GM18951 (cell line): ENCODE measurements at regions not wholly inside any gene's neighbourhood (a gene's known extent, or its start where the extent isn't known, plus 50 kb on each side); places are given as distances from the start of the nearest gene placed in this dataset.
"Not testable (repeated sequence)": the region's sequence is repeated elsewhere in the genome, so short reads cannot be mapped to it uniquely, and the experiment has no call there.

Experiments
- POLR2A ChIP-seq: IDR thresholded peaks from 4 replicates; pipeline ENCODE4 v1.6.1; 2011; ENCODE audit warnings: mild to moderate bottlenecking; ENCODE audit not compliant: insufficient read length, insufficient read depth; ENCODE audit errors: extremely low read depth
- in situ Hi-C: fragments of 300-500 bp; cut with MboI; formaldehyde crosslinking; loops from one replicate; pipeline ENCODE4 v1.12.0; 2022; ENCODE audit warnings: low sequenced_read_pairs, mixed read lengths, inconsistent platforms; ENCODE audit not compliant: unreplicated experiment

DNA sequence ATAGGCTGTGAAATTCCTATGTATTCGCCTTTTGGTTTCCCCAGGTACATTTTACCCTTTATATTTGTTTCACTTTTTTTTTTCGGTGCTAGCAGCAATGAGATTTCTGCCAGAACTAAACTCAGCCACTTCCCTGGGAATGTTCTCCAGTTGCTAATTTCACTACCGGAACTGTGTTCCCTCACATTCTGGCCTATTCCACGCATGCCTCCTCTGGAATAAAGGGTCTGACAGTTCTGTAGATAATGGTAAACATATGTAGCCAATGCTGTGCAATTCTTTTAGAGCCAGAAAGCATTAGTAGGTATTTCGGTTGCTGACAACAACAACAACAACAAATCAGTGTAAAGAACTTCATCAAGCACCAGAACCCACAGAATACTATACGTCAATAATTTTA is 96.1 kb upstream of the TBX18 start:
- no peak for TF ChIP-seq POLR2A
- in situ Hi-C loops = no loop called here

DNA sequence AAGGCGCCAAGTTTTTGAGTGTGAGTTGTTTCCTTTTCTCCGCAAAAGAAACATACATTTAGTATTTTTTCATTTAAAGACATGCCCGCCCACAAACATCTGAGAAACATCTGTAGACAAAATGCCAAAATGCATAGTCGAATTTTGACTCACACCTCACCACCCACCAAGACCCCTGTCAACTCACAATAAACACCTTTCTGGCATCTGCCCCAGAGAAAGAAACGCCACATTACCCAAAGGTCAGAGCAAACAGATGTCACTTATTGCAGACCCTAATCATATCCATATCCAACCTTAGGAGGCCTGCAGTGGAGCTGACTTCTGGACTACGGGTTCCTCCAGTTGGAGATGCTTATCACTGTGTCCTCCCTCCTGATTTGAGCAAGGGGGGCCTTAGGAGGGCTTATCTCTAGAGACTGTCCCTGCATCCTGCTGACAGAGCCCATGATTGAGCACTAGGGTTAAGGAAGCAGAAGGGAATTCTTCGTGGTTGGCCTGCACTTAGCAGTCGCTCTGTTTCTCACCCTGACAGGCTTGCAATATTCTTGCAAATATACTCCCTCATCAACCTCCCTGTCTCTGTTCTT is 90.5 kb upstream of the TBX18 start:
- in situ Hi-C loops = no loop called here
- TF ChIP-seq POLR2A = no peak

DNA sequence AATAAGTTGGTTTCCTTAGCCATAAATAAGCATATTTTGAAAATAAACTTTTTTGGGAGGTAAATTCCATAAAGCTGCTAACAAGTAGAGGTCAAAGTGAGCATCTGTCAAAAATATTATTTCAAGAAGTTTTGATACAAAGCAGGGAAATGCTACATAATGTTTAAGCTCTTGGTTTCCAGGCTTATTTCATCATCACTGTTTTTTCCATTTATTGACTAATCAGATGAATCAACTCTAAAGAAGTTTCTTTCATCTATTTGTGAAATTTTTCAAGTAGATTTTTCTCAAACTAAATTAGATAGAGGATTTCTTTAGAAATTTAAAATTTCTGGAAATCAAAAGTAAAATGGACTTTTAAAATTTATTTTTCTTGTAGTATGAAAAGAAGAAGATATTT is 89.5 kb upstream of the TBX18 start:
- in situ Hi-C loops = no loop called here
- no peak for TF ChIP-seq POLR2A

DNA sequence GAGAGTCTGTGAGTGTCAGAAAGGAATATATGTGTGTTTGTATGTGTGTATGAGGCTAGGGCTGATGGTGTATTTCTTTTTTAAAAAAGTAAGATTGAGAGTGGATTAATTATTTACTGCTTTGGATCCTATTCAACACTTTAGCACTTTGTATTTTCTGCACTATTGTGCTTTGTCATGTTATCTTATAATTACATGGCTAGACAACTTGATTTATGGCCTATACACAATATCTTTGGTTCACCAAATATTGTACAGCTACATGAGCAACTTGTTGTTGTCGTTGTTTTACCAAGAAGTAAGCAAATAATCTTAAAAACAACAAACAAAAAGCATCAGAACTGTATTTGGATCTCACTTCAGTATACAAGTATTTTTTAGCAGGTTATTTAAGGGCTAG is 84.6 kb upstream of the TBX18 start:
- in situ Hi-C loops = no loop called here
- TF ChIP-seq POLR2A = no peak

DNA sequence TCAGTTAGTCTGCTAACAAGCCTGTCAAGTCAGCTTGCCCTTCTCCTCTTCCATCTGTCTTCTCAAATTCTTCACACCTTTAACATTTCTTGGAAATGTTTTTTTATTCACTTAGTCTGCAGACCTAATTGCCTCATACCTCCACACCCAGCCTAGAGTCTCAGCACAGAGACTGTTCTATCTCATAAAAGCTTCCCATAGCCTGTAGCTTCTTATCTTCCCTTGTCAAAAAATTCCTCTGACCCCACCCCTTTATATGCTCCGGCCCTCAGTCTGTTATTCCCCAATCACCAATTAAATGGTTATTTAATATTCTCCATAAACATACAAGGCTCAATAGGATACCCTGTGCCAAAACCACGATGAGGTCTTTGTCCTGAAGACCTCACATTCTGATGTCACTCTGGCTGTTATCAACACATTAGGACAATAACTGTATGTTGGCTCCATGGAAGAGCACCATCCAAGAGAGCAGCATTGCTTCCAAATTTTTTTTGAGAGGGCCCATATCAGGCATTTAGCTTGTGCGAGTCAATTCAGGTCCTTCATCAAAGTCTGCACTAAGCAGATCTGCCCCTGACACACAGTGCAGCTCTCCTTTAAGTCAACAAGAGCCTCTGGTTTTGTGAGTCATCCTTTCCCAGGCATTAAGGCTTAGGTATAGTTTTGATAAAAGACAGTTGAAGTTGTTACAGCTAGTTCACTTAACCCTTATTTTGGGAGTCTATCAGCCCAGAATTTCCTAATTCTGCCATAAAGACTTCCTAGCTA is 83.2 kb upstream of the TBX18 start:
- no peak for TF ChIP-seq POLR2A
- in situ Hi-C loops = no loop called here

DNA sequence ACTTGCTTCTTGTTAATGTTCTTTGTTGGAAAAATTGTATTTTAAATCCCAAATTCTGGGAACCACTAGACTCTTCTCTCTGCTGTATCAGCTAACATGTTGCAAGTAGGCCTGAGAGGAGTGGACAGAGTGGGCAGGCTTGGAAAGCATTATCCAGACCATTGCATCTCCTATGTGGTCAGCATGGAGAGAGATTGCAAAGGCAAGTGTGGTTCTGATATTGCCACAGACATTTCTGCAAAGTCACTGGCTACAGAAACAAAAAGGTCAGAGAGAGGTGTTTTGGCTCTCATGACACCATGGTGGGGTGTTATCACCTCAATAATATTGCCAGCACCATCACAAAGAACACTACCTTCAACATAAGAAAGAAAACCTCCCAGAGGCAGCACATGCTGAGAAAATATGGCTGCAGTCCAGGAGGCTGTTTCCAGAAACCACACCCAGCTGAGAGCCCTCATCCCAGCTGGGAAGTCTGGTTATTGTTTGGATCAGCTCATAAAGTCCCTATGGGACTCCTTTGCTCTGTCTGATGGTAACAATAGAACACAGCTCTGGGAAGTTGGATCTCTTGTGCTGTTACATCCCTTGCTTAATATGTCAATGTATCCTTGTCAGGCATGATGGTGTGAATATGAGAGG is 78.2 kb upstream of the TBX18 start:
- in situ Hi-C loops = no loop called here

DNA sequence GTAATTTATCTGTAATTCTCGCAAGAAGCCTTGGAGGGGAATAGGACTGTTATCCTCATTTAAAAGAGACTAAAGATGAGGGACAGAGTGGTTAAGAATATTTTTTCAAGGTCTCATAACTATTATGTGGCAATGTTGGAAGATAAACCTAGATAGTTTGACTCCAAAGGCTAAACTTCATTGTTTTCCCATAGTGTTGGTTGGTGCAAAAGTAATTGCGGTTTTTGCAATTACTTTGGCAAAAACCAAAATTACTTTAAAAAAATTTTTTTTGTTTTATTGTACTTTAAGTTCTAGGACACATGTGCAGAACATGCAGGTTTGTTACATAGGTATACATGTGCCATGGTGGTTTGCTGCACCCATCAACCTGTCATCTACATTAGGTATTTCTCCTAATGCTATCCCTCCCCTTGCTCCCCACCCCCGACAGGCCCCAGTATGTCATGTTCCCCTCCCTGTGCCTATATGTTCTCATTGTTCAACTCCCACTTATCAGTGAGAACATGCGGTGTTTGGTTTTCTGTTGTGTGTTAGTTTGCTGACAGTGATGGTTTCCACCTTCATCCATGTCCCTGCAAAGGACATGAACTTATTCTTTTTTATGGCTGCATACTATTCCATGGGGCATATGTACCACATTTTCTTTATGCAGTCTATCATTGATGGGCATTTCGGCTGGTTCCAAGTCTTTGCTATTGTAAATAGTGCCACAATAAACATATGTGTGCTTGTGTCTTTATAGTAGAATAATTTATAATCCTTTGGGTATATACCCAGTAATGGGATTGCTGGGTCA is 72.9 kb upstream of the TBX18 start:
- in situ Hi-C loops = not testable (repeated sequence)

More for the DNA sequence above, 78.2 kb upstream of the TBX18 start:
- TF ChIP-seq POLR2A = no peak

DNA sequence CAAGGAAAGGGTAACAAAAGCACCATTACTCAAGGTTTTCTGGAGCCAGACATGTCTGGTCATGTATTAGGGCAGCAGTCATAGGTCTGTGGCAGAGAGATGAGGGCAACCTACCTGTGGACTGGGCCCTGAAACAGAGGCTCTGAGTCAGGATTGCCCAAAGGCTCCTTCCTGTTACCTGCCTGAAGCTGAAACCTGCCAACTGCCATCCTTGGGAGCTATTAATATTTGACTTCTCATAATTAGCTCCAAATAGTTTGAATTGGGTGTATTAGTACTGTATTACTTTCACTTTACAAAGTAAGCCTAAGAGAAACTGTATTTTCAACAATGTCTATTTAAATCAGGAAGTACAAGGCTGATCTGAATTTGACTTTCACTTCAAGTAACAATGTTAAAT is 72.0 kb upstream of the TBX18 start:
- in situ Hi-C loops = no loop called here
- no peak for TF ChIP-seq POLR2A

DNA sequence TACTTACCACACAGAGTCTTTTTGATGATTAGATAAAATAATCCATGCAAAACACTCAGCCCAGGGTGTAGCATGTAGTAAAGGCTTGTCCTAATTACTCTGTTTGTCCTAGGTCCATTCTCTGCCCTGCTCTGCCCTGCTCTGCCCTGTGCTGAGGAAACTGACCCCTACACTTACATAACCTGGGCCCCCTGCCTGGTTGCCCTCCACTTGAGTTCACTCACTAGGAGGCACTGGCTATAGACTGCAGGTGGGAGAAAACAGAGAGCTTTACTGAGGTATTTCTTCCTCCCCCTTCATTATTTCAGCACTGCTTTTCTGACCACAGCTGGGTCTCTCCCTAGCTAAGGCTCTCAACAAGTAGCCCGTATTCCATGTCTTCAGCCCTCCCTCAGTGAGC is 70.9 kb upstream of the TBX18 start:
- TF ChIP-seq POLR2A = no peak
- in situ Hi-C loops = no loop called here

DNA sequence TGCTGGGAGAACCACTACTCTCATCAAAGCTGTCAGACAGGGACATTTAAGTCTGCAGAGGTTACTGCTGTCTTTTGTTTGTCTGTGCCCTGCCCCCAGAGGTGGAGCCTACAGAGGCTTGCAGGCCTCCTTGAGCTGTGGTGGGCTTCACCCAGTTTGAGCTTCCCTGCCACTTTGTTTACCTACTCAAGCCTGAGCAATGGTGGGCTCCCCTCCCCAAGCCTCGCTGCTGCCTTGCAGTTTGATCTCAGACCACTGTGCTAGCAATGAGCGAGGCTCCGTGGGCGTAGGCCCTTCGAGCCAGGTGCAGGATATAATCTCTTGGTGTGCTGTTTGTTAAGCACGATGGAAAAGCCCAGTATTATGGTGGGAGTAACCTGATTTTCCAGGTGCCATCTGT is 67.5 kb upstream of the TBX18 start:
- in situ Hi-C loops = not testable (repeated sequence)

DNA sequence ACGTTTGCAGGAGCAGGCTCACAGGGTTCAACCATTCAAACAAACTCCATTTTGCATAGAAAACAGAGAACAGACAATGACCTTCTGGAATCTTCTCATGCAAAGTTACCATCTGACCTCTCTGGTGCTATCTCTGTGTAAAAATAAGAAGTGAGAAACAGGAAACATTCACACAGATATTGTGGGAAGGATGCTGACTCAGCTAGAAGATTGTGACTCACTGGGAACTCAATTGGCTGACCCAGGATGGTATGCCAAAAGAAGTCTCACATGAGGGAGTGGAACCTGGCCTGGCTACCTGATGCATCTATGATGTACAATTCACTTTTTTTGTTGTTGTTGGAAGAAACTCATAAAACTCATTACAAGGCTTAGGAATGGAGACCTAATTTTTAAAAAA is 61.1 kb upstream of the TBX18 start:
- no peak for TF ChIP-seq POLR2A
- in situ Hi-C loops = no loop called here

DNA sequence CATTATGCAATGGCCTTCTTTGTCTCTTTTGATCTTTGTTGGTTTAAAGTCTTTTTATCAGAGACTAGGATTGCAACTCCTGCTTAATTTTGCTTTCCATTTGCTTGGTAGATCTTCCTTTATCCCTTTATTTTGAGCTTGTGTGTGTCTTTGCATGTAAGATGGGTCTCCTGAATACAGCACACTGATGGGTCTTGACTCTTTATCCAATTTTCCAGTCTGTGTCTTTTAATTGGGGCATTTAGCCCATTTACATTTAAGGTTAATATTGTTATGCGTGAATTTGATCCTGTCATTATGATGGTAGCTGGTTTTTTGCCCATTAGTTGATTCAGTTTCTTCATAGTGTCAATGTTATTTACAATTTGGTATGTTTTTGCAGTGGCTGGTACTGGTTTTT is 56.9 kb upstream of the TBX18 start:
- in situ Hi-C loops = not testable (repeated sequence)

DNA sequence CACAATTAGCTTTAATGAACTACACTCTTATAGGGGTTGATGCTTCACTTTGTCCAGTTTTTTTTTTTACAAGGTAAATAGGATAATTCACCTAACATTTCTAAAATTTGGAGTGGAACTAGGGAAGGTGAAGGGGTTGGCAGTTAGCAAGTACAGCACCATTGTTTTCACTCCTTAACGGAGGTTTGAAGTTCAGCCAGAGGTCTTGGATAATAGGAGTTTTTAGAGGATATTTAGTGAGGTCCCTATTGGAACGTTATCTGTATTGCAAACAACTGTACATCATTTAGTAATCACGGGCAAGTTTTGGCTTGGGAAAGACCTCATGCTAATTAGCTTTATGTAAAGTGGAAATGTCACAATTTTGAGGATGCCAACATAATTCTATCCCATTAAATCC is 52.3 kb upstream of the TBX18 start:
- in situ Hi-C loops = no loop called here
- no peak for TF ChIP-seq POLR2A

DNA sequence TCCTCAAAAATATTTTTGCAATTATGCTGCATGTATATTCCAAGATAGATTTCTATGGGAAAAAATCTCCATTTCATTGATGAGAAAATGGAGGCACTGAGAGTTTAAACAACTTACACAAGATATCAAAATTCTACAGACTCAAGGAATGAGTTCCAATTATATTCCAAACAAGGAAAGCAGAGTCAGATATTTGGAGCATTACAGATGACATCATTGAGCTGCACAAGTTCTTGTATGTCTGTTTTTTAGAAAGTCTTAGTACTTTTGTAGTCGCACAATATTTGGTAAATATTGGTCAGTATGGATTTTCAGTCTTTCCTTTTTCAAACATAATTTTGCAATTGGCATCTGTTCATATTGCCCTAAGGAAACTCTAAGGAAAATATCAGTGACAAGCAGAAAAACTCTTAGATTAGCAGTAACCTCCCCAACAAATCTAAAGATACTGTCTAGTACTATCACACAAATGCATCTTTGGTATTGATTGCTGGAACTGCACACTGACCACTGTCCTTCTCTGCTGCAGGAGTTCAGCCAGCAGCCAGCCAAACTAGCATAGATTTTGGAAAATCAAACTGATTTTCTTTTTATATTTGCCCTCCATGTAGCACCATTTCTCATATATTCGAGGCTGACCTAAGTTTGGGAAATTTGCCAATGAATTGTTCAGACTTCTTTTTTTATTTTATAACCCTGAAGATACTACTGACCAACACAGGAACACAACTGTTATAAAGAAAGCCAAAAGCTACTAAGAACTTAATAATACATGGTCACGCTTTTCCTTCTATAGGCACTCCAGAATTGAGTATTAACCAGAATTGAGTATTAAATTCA is 51.7 kb upstream of the TBX18 start:
- in situ Hi-C loops = no loop called here
- TF ChIP-seq POLR2A = no peak
